ENCODE measurements at regions not wholly inside any gene's neighbourhood (a gene's known extent, or its start where the extent isn't known, plus 50 kb on each side); places are given as distances from the start of the nearest gene placed in this dataset.

GRCh38 chr13:104764600-104764999, 1698.4 kb upstream of the SLC10A2 start:
- no peak for ATAC-seq
- DNase-seq, result no peak
- intact Hi-C loops (cut with DNase I), result no loop called here

GRCh38 chr13:104759069-104759468, 1692.9 kb upstream of the SLC10A2 start:
- intact Hi-C loops (cut with DNase I), result no loop called here
- ATAC-seq, result no peak
- DNase-seq, result no peak

- intact Hi-C loops (cut with DNase I), result no loop called here
- ATAC-seq (peak in 1 of 2 donors; percentile 92), DNase-seq (no peak)
These were observed 1691.5 kb upstream of the SLC10A2 start for GRCh38 chr13:104757712-104758111.

GRCh38 chr13:104750377-104750776, 1684.2 kb upstream of the SLC10A2 start:
- intact Hi-C loops (cut with DNase I), result no loop called here
- ATAC-seq (peak in 1 of 2 donors; percentile 69), DNase-seq (no peak)

- intact Hi-C loops (cut with DNase I), result no loop called here
- DNase-seq, result peak; percentile 19
- ATAC-seq, result no peak
These were observed 1674.5 kb upstream of the SLC10A2 start for GRCh38 chr13:104740641-104741222.

- DNase-seq (no peak), ATAC-seq (peak in 1 of 2 donors; percentile 71)
- intact Hi-C loops (cut with DNase I), result no loop called here
These were observed 1671.5 kb upstream of the SLC10A2 start for GRCh38 chr13:104737713-104738112.

GRCh38 chr13:104733427-104733826, 1667.2 kb upstream of the SLC10A2 start:
- DNase-seq, result no peak

GRCh38 chr13:104715111-104715510, 1648.9 kb upstream of the SLC10A2 start:
- DNase-seq (no peak), ATAC-seq (no peak)
- intact Hi-C loops (cut with DNase I), result no loop called here

More at GRCh38 chr13:104733427-104733826, 1667.2 kb upstream of the SLC10A2 start:
- intact Hi-C loops (cut with DNase I), result no loop called here
- ATAC-seq, result no peak

- DNase-seq (no peak), ATAC-seq (no peak)
- intact Hi-C loops (cut with DNase I), result no loop called here
These were observed 1639.0 kb upstream of the SLC10A2 start for GRCh38 chr13:104705031-104705750.

GRCh38 chr13:104701591-104701990, 1635.4 kb upstream of the SLC10A2 start:
- ATAC-seq, result no peak
- intact Hi-C loops (cut with DNase I), result no loop called here
- no peak for DNase-seq

- intact Hi-C loops (cut with DNase I), result no loop called here
- no peak for DNase-seq
- ATAC-seq, result no peak
These were observed 1628.2 kb upstream of the SLC10A2 start for GRCh38 chr13:104694397-104694796.

GRCh38 chr13:104693126-104693525, 1626.9 kb upstream of the SLC10A2 start:
- intact Hi-C loops (cut with DNase I), result no loop called here
- ATAC-seq (no peak), DNase-seq (no peak)

GRCh38 chr13:104691767-104692467, 1625.7 kb upstream of the SLC10A2 start:
- DNase-seq (no peak), ATAC-seq (no peak)
- intact Hi-C loops (cut with DNase I), result no loop called here

- intact Hi-C loops (cut with DNase I), result no loop called here
- no peak for ATAC-seq
- DNase-seq, result no peak
These were observed 1620.3 kb upstream of the SLC10A2 start for GRCh38 chr13:104686484-104686883.

- intact Hi-C loops (cut with DNase I), result no loop called here
- no peak for ATAC-seq
- DNase-seq, result no peak
These were observed 1617.6 kb upstream of the SLC10A2 start for GRCh38 chr13:104683789-104684188.

- DNase-seq (no peak), ATAC-seq (no peak)
- intact Hi-C loops (cut with DNase I), result no loop called here
These were observed 1611.9 kb upstream of the SLC10A2 start for GRCh38 chr13:104678161-104678560.

- DNase-seq (no peak), ATAC-seq (no peak)
- intact Hi-C loops (cut with DNase I), result no loop called here
These were observed 1605.7 kb upstream of the SLC10A2 start for GRCh38 chr13:104671901-104672300.

GRCh38 chr13:104657196-104657595, 1591.0 kb upstream of the SLC10A2 start:
- ATAC-seq (no peak), DNase-seq (no peak)
- intact Hi-C loops (cut with DNase I), result no loop called here

- intact Hi-C loops (cut with DNase I), result no loop called here
- ATAC-seq, result no peak
- no peak for DNase-seq
These were observed 1584.2 kb upstream of the SLC10A2 start for GRCh38 chr13:104650431-104650830.

GRCh38 chr13:104648291-104648690, 1582.1 kb upstream of the SLC10A2 start:
- intact Hi-C loops (cut with DNase I), result no loop called here
- ATAC-seq, result no peak
- DNase-seq, result no peak

- no peak for ATAC-seq
- DNase-seq, result no peak
- intact Hi-C loops (cut with DNase I), result no loop called here
These were observed 1579.6 kb upstream of the SLC10A2 start for GRCh38 chr13:104645786-104646185.

All from left cardiac atrium (tissue), 4 donors.